Body of pancreas (tissue), 4 donors: ENCODE measurements at regions not wholly inside any gene's neighbourhood (a gene's known extent, or its start where the extent isn't known, plus 50 kb on each side); places are given as distances from the start of the nearest gene placed in this dataset.

Experiments
- POLR2A ChIP-seq, 3 donors: fragments of 450-650 bp; IDR thresholded peaks; one replicate each; pipeline ENCODE4 v1.6.1; 2016; ENCODE audit warnings: antibody characterized with exemption in 3 of 3, mild to moderate bottlenecking in 2 of 3
- TF ChIP-seq, protein P1 (sequence below), 7 experiments: fragments of 450-650 bp in 4 of 7; fragments of 200-600 bp in 3 of 7; sonication (generic) in 3 of 7; IDR thresholded peaks; one replicate each; pipeline ENCODE4 v1.5.1; 2016 to 2019; ENCODE audit warnings: antibody characterized with exemption in 7 of 7

DNA sequence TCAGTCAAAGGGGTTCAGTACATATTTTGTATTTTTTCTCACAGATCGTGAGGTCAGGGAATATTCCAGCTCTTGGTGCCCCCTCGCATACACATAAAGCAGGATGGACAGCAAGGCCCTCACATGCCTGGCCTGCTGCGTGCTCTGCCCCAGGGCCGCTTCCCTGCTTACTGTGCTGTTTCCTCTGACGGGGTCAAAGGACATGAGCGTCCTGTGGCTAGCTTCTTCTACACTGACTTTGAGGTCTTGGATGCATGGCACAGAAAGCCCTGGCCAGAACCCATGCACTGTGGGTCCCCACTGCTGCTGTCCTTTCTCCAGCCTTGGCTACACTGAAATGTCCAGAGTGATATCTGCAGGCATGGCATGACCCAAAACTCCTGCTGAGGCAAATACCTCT, 92.5 kb upstream of the GGTLC1 start:
- no peak for TF ChIP-seq POLR2A (IDR thresholded peaks at IDR 0.05)
- TF ChIP-seq, protein P1, sequence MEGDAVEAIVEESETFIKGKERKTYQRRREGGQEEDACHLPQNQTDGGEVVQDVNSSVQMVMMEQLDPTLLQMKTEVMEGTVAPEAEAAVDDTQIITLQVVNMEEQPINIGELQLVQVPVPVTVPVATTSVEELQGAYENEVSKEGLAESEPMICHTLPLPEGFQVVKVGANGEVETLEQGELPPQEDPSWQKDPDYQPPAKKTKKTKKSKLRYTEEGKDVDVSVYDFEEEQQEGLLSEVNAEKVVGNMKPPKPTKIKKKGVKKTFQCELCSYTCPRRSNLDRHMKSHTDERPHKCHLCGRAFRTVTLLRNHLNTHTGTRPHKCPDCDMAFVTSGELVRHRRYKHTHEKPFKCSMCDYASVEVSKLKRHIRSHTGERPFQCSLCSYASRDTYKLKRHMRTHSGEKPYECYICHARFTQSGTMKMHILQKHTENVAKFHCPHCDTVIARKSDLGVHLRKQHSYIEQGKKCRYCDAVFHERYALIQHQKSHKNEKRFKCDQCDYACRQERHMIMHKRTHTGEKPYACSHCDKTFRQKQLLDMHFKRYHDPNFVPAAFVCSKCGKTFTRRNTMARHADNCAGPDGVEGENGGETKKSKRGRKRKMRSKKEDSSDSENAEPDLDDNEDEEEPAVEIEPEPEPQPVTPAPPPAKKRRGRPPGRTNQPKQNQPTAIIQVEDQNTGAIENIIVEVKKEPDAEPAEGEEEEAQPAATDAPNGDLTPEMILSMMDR (IDR thresholded peaks at IDR 0.05): no peak
